CD4-positive, alpha-beta T cell (primary cell): ENCODE measurements at regions not wholly inside any gene's neighbourhood (a gene's known extent, or its start where the extent isn't known, plus 50 kb on each side); places are given as distances from the start of the nearest gene placed in this dataset.

Experiments
- ATAC-seq: fragments of 200-7000 bp; cut with Tn5 transposase; one replicate; pipeline ENCODE4 v1.10.0; 2022; ENCODE audit warnings: mild to moderate bottlenecking; ENCODE audit not compliant: poor library complexity
- CTCF ChIA-PET: fragments of 350-600 bp; sonication (Branson Sonifier 250); formaldehyde crosslinking; loops from one replicate; lab custom pipeline; 2021; ENCODE audit warnings: antibody characterized with exemption, inconsistent platforms; lab: Charles Lee
- POLR2A ChIA-PET: fragments of 350-600 bp; sonication (Branson Sonifier 250); formaldehyde crosslinking; loops from one replicate; lab custom pipeline; 2021; ENCODE audit warnings: antibody characterized with exemption, inconsistent platforms; lab: Charles Lee
- DNase-seq, 14 experiments: peaks; one replicate each; pipeline ENCODE4 v3.0.0-alpha.2; 2013 to 2020; ENCODE audit warnings: mixed read lengths in 2 of 14
- H3K27ac ChIP-seq, 2 donors: one replicate each; pipeline versions ENCODE4 v1.5.1 to v1.7.0; 2013; ENCODE audit warnings: low read length in 2 of 2, low read depth in 1 of 2, mild to moderate bottlenecking in 1 of 2
- H3K27me3 ChIP-seq, 2 experiments: 1 replicate in 1 of 2; 2 replicates in 1 of 2; pipeline versions ENCODE4 v1.6.1 to v1.7.0; 2013; ENCODE audit warnings: low read length in 2 of 2, control low read depth in 1 of 2, mild to moderate bottlenecking in 1 of 2, moderate library complexity in 1 of 2; ENCODE audit not compliant: insufficient read depth in 2 of 2, control insufficient read depth in 1 of 2
- H3K36me3 ChIP-seq: one replicate; pipeline ENCODE4 v1.6.1; 2013; ENCODE audit warnings: low read length, control low read depth; ENCODE audit not compliant: insufficient read depth
- H3K4me1 ChIP-seq: one replicate; pipeline ENCODE4 v1.6.1; 2013; ENCODE audit warnings: low read length, control low read depth; ENCODE audit not compliant: insufficient read depth
- H3K4me3 ChIP-seq: one replicate; pipeline ENCODE4 v1.5.1; 2013; ENCODE audit warnings: mild to moderate bottlenecking, low read length, moderate library complexity
- H3K9me3 ChIP-seq, 2 experiments: 1 replicate in 1 of 2; 2 replicates in 1 of 2; pipeline versions ENCODE4 v1.6.1 to v1.7.0; 2013; ENCODE audit warnings: low read length in 2 of 2, mild to moderate bottlenecking in 2 of 2, control low read depth in 1 of 2, moderate library complexity in 1 of 2; ENCODE audit not compliant: control insufficient read depth in 1 of 2, insufficient read depth in 1 of 2
- H3K27ac Mint-ChIP-seq: one replicate; pipeline ENCODE4 v1.8.0; 2020; ENCODE audit warnings: mixed read lengths
- H3K27me3 Mint-ChIP-seq: one replicate; pipeline ENCODE4 v1.8.0; 2021; ENCODE audit warnings: mixed read lengths
- H3K36me3 Mint-ChIP-seq: one replicate; pipeline ENCODE4 v1.8.0; 2021; ENCODE audit warnings: low read depth, mixed read lengths
- H3K4me1 Mint-ChIP-seq: one replicate; pipeline ENCODE4 v1.8.0; 2021; ENCODE audit warnings: low read depth, mixed read lengths
- H3K4me3 Mint-ChIP-seq: one replicate; pipeline ENCODE4 v1.8.0; 2020; ENCODE audit warnings: mild to moderate bottlenecking, mixed read lengths
- H3K9me3 Mint-ChIP-seq: one replicate; pipeline ENCODE4 v1.8.0; 2020; ENCODE audit warnings: mixed read lengths
- intact Hi-C, 2 experiments: fragments of 100-400 bp; cut with DNase I in 1 of 2; cut with micrococcal nuclease in 1 of 2; formaldehyde crosslinking; loops; one replicate each; pipeline versions ENCODE4 v1.15.1 to v1.9.0; 2023 to 2025; cut with DNase I, micrococcal nuclease
- TF ChIP-seq, protein P1 (sequence below): fragments of 200-600 bp; IDR thresholded peaks from one replicate; pipeline ENCODE4 v1.8.0; 2022; ENCODE audit warnings: antibody characterized with exemption, mild to moderate bottlenecking

- H3K36me3 Mint-ChIP-seq, result no peaks in the 10 kb centered on the region
- H3K27me3 Mint-ChIP-seq, result peaks cover 24% of the 10 kb centered on the region
- no peaks in the 10 kb centered on the region for H3K4me1 Mint-ChIP-seq
- Histone ChIP-seq H3K27me3 (no peaks in the 10 kb centered on the region), H3K27ac (no peak overlapping the region), H3K4me1 (no peaks in the 10 kb centered on the region), H3K36me3 (no peaks in the 10 kb centered on the region), H3K4me3 (no peak overlapping the region), H3K9me3 (no peaks in the 10 kb centered on the region)
- ChIA-PET POLR2A (no interaction called here), CTCF (interaction anchor here (1.2 kb wide), 1 partner anchor 8 kb away, joined by 3 read pairs; no protein-coding TSS in a partner anchor)
- no peak overlapping the region for H3K4me3 Mint-ChIP-seq
- intact Hi-C loops, result no loop called here
- no peak for ATAC-seq
- no peak overlapping the region for H3K27ac Mint-ChIP-seq
- DNase-seq, result no peak
- TF ChIP-seq, protein P1, sequence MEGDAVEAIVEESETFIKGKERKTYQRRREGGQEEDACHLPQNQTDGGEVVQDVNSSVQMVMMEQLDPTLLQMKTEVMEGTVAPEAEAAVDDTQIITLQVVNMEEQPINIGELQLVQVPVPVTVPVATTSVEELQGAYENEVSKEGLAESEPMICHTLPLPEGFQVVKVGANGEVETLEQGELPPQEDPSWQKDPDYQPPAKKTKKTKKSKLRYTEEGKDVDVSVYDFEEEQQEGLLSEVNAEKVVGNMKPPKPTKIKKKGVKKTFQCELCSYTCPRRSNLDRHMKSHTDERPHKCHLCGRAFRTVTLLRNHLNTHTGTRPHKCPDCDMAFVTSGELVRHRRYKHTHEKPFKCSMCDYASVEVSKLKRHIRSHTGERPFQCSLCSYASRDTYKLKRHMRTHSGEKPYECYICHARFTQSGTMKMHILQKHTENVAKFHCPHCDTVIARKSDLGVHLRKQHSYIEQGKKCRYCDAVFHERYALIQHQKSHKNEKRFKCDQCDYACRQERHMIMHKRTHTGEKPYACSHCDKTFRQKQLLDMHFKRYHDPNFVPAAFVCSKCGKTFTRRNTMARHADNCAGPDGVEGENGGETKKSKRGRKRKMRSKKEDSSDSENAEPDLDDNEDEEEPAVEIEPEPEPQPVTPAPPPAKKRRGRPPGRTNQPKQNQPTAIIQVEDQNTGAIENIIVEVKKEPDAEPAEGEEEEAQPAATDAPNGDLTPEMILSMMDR, result no peak
- H3K9me3 Mint-ChIP-seq, result no peaks in the 10 kb centered on the region
Measured at GRCh38 chr20:54321352-54322087, 113.6 kb downstream of the PFDN4 start.

- intact Hi-C loops, result no loop called here
- H3K4me1 ChIP-seq, result no peaks in the 10 kb centered on the region
- H3K4me3 Mint-ChIP-seq, result no peak overlapping the region
- no peak overlapping the region for H3K27ac Mint-ChIP-seq
- ATAC-seq (no peak), DNase-seq (no peak)
- no peaks in the 10 kb centered on the region for H3K9me3 ChIP-seq
- H3K4me3 ChIP-seq, result no peak overlapping the region
- CTCF ChIA-PET, result interaction anchor here (1.2 kb wide), 1 partner anchor 10 kb away, joined by 3 read pairs; no protein-coding TSS in a partner anchor
- H3K36me3 Mint-ChIP-seq, result no peaks in the 10 kb centered on the region
- H3K27ac ChIP-seq, result no peak overlapping the region
- TF ChIP-seq, protein P1, result no peak
- POLR2A ChIA-PET, result no interaction called here
- H3K9me3 Mint-ChIP-seq, result no peaks in the 10 kb centered on the region
- H3K36me3 ChIP-seq, result no peaks in the 10 kb centered on the region
- no peaks in the 10 kb centered on the region for H3K4me1 Mint-ChIP-seq
- peaks cover 30% of the 10 kb centered on the region for H3K27me3 Mint-ChIP-seq
- H3K27me3 ChIP-seq, result no peaks in the 10 kb centered on the region
Measured at GRCh38 chr20:54323227-54323734, 115.4 kb downstream of the PFDN4 start.

DNA sequence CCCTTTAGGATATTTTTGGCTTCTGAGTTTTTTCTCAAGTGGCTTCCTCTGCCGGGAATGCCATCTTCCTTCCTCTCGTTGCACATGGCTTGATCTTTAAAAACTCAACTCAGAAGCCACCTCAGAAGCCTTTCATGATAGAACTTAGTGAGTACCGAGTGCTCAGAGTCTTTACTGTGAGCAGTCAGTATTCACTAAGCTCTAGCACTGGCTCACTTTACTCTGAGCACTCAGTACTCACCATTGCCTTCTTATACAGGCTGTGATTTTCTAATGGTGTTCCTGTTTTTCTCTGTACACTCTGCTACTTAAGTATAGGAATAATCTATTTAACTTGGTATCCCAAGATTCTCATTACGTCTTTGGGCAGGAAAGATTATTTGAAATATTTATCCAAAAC, 116.2 kb downstream of the PFDN4 start:
- no peaks in the 10 kb centered on the region for H3K36me3 Mint-ChIP-seq
- Histone ChIP-seq H3K27ac (no peak overlapping the region), H3K4me3 (no peak overlapping the region), H3K36me3 (no peaks in the 10 kb centered on the region), H3K27me3 (no peaks in the 10 kb centered on the region), H3K4me1 (no peaks in the 10 kb centered on the region), H3K9me3 (no peaks in the 10 kb centered on the region)
- no peaks in the 10 kb centered on the region for H3K4me1 Mint-ChIP-seq
- intact Hi-C loops, result no loop called here
- H3K4me3 Mint-ChIP-seq, result no peak overlapping the region
- TF ChIP-seq, protein P1, result no peak
- POLR2A ChIA-PET, result no interaction called here
- peaks cover 30% of the 10 kb centered on the region for H3K27me3 Mint-ChIP-seq
- ATAC-seq (no peak), DNase-seq (no peak)
- H3K9me3 Mint-ChIP-seq, result no peaks in the 10 kb centered on the region
- no peak overlapping the region for H3K27ac Mint-ChIP-seq
- CTCF ChIA-PET, result no interaction called here
